NB4 (cell line): ENCODE measurements at regions not wholly inside any gene's neighbourhood (a gene's known extent, or its start where the extent isn't known, plus 50 kb on each side); places are given as distances from the start of the nearest gene placed in this dataset.

Experiments
- MYC ChIP-seq: IDR thresholded peaks from 2 replicates; pipeline ENCODE4 v1.6.1; 2011; ENCODE audit warnings: low read depth, low read length
- POLR2A ChIP-seq: IDR thresholded peaks from 2 replicates; pipeline ENCODE4 v1.6.1; 2011; ENCODE audit warnings: mild to moderate bottlenecking; ENCODE audit not compliant: insufficient read length; ENCODE audit errors: extremely low read depth
- TF ChIP-seq, protein P1 (sequence below): IDR thresholded peaks from one replicate; pipeline ENCODE4 v1.5.1; 2012; ENCODE audit warnings: low read depth, low read length
- TF ChIP-seq, protein P2 (sequence below): IDR thresholded peaks from 2 replicates; pipeline ENCODE4 v1.6.1; 2011; ENCODE audit warnings: low read depth, low read length

DNA sequence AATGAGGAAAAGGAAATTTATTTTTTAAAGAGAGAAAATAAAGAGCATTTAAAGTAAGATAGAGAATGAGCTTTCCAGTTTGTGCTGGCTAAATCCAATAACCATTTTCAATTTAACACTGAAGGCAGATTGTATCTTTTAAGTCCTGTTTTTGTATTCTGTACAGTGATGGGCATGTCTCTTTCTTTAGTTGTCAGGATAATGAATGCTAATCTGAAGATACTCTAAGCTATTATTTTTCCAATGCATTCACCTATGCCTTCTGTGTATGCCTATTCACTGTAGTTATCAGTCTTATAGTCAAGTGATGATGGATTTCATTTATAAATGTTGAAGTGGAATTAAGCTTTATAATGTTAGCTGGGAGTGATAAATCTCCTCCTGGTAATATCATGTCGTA lies 101.4 kb downstream of the DYNAP start:
- TF ChIP-seq POLR2A: no peak
- TF ChIP-seq, protein P1, sequence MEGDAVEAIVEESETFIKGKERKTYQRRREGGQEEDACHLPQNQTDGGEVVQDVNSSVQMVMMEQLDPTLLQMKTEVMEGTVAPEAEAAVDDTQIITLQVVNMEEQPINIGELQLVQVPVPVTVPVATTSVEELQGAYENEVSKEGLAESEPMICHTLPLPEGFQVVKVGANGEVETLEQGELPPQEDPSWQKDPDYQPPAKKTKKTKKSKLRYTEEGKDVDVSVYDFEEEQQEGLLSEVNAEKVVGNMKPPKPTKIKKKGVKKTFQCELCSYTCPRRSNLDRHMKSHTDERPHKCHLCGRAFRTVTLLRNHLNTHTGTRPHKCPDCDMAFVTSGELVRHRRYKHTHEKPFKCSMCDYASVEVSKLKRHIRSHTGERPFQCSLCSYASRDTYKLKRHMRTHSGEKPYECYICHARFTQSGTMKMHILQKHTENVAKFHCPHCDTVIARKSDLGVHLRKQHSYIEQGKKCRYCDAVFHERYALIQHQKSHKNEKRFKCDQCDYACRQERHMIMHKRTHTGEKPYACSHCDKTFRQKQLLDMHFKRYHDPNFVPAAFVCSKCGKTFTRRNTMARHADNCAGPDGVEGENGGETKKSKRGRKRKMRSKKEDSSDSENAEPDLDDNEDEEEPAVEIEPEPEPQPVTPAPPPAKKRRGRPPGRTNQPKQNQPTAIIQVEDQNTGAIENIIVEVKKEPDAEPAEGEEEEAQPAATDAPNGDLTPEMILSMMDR: no peak
- TF ChIP-seq, protein P2, sequence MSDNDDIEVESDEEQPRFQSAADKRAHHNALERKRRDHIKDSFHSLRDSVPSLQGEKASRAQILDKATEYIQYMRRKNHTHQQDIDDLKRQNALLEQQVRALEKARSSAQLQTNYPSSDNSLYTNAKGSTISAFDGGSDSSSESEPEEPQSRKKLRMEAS: no peak
- TF ChIP-seq MYC: no peak
